H1 (cell line): ENCODE measurements at regions not wholly inside any gene's neighbourhood (a gene's known extent, or its start where the extent isn't known, plus 50 kb on each side); places are given as distances from the start of the nearest gene placed in this dataset.

Experiments
- CTCF ChIA-PET: fragments of 300-600 bp; sonication (Branson Sonifier 250); formaldehyde crosslinking; loops from one replicate; lab custom pipeline; 2021; ENCODE audit not compliant: partially characterized antibody; lab: Charles Lee
- POLR2A ChIA-PET: fragments of 300-600 bp; sonication (Branson Sonifier 250); formaldehyde crosslinking; loops from one replicate; lab custom pipeline; 2021; ENCODE audit warnings: inconsistent platforms; ENCODE audit not compliant: partially characterized antibody; lab: Charles Lee
- DNase-seq, 2 experiments: peaks; one replicate each; pipeline versions ENCODE4 v3.0.0 to v3.0.0-alpha.2; 2010 to 2022; ENCODE audit warnings: low spot score in 2 of 2, low read depth in 1 of 2, mixed read lengths in 1 of 2
- FAIRE-seq: peaks from 2 replicates; lab custom pipeline; 2011; peaks lifted over from hg19 to GRCh38; lab: Jason Lieb, UNC
- H2AFZ ChIP-seq: 2 replicates; pipeline ENCODE4 v1.8.1; 2012; ENCODE audit warnings: low read length, inconsistent platforms
- H2AK5ac ChIP-seq: 2 replicates; pipeline ENCODE4 v1.6.1; 2013; ENCODE audit warnings: low read depth, low read length
- H2BK120ac ChIP-seq: replicated peaks from 2 replicates; pipeline ENCODE3; 2013; ENCODE audit warnings: low read depth, low read length, inconsistent platforms
- H2BK12ac ChIP-seq: 2 replicates; pipeline ENCODE4 v1.6.1; 2013; ENCODE audit warnings: low read depth, low read length
- H2BK15ac ChIP-seq: 2 replicates; pipeline ENCODE4 v1.6.1; 2013; ENCODE audit warnings: low read length
- H2BK20ac ChIP-seq: 2 replicates; pipeline ENCODE4 v1.6.1; 2013; ENCODE audit warnings: low read length
- H2BK5ac ChIP-seq: 2 replicates; pipeline ENCODE4 v1.6.1; 2013; ENCODE audit warnings: low read depth, low read length
- H3K14ac ChIP-seq: 2 replicates; pipeline ENCODE4 v1.6.1; 2013; ENCODE audit warnings: inconsistent platforms; ENCODE audit not compliant: insufficient read length
- H3K18ac ChIP-seq: 2 replicates; pipeline ENCODE4 v1.6.1; 2013; ENCODE audit warnings: low read length; ENCODE audit errors: extremely low read depth
- H3K23ac ChIP-seq: 2 replicates; pipeline ENCODE4 v1.6.1; 2013; ENCODE audit warnings: inconsistent platforms; ENCODE audit not compliant: insufficient read length
- H3K23me2 ChIP-seq: 2 replicates; pipeline ENCODE4 v1.6.1; 2013; ENCODE audit warnings: low read depth, low read length
- H3K27ac ChIP-seq: 2 replicates; pipeline ENCODE4 v1.6.1; 2011; ENCODE audit warnings: low read depth, low read length, inconsistent platforms
- H3K27me3 ChIP-seq, 4 experiments: replicated peaks in 1 of 4; 1 replicate in 1 of 4; 2 replicates in 3 of 4; pipeline versions ENCODE4 v1.6.1 to v1.8.1; 2011 to 2013; ENCODE audit warnings: low read length in 3 of 4, mild to moderate bottlenecking in 3 of 4, inconsistent platforms in 2 of 4, mixed read lengths in 2 of 4, moderate library complexity in 1 of 4; ENCODE audit not compliant: control insufficient read depth in 3 of 4, insufficient read depth in 3 of 4; ENCODE audit errors: extremely low read depth in 1 of 4
- H3K36me3 ChIP-seq, 4 experiments: 2 replicates each; pipeline versions ENCODE4 v1.6.1 to v1.8.1; 2011 to 2013; ENCODE audit warnings: mild to moderate bottlenecking in 4 of 4, low read length in 3 of 4, moderate library complexity in 2 of 4, control low read depth in 1 of 4, inconsistent platforms in 1 of 4; ENCODE audit not compliant: insufficient read depth in 4 of 4, control insufficient read depth in 2 of 4
- H3K4ac ChIP-seq: replicated peaks from 2 replicates; pipeline ENCODE3; 2013; ENCODE audit warnings: low read length, low read depth, mixed read lengths, inconsistent platforms; ENCODE audit not compliant: insufficient read length
- H3K4me1 ChIP-seq, 4 experiments: replicated peaks in 1 of 4; 1 replicate in 1 of 4; 2 replicates in 3 of 4; pipeline versions ENCODE4 v1.6.1 to v1.8.1; 2011 to 2013; ENCODE audit warnings: low read length in 3 of 4, inconsistent platforms in 2 of 4, mixed read lengths in 1 of 4; ENCODE audit not compliant: insufficient read depth in 4 of 4, control insufficient read depth in 3 of 4
- H3K4me2 ChIP-seq, 2 experiments: 2 replicates each; pipeline versions ENCODE4 v1.6.1 to v1.8.1; 2011 to 2013; ENCODE audit warnings: low read depth in 2 of 2, low read length in 2 of 2, control low read depth in 1 of 2, inconsistent platforms in 1 of 2, mild to moderate bottlenecking in 1 of 2; ENCODE audit not compliant: insufficient read depth in 1 of 2
- H3K4me3 ChIP-seq, 4 experiments: fragments of 200-600, 300-600 bp in 1 of 4; sonication (generic), shearing (Covaris generic), sonication (Bioruptor Twin) in 1 of 4; 2 replicates each; pipeline versions ENCODE4 v1.5.1 to v1.8.1; 2011 to 2016; ENCODE audit warnings: low read length in 4 of 4, low read depth in 3 of 4, control low read depth in 2 of 4, inconsistent platforms in 2 of 4, mild to moderate bottlenecking in 2 of 4, mixed read lengths in 1 of 4, moderate library complexity in 1 of 4; ENCODE audit not compliant: insufficient read depth in 2 of 4; ENCODE audit errors: extremely low read depth in 1 of 4
- H3K56ac ChIP-seq: replicated peaks from 2 replicates; pipeline ENCODE3; 2013; ENCODE audit warnings: low read depth, mild to moderate bottlenecking, mixed read lengths, low read length, inconsistent platforms; ENCODE audit not compliant: insufficient read length
- H3K79me1 ChIP-seq: 2 replicates; pipeline ENCODE4 v1.6.1; 2013; ENCODE audit warnings: low read depth, low read length, control low read depth
- H3K79me2 ChIP-seq, 2 experiments: 2 replicates each; pipeline versions ENCODE4 v1.6.1 to v1.8.1; 2012 to 2013; ENCODE audit warnings: low read length in 2 of 2, mild to moderate bottlenecking in 2 of 2, inconsistent platforms in 1 of 2; ENCODE audit not compliant: insufficient read depth in 2 of 2, control insufficient read depth in 1 of 2
- H3K9ac ChIP-seq, 4 experiments: replicated peaks in 1 of 4; 1 replicate in 1 of 4; 2 replicates in 3 of 4; pipeline versions ENCODE4 v1.6.1 to v1.8.1; 2011 to 2013; ENCODE audit warnings: low read depth in 3 of 4, low read length in 3 of 4, control low read depth in 2 of 4, mild to moderate bottlenecking in 2 of 4, moderate library complexity in 2 of 4, inconsistent platforms in 1 of 4; ENCODE audit errors: extremely low read depth in 1 of 4
- H3K9me3 ChIP-seq, 2 experiments: 2 replicates each; pipeline versions ENCODE4 v1.6.1 to v1.8.1; 2012 to 2013; ENCODE audit warnings: mild to moderate bottlenecking in 2 of 2, moderate library complexity in 2 of 2, control low read depth in 1 of 2, inconsistent platforms in 1 of 2, low read depth in 1 of 2, low read length in 1 of 2, mixed read lengths in 1 of 2; ENCODE audit not compliant: insufficient read depth in 2 of 2
- H4K20me1 ChIP-seq, 2 experiments: replicated peaks in 1 of 2; 2 replicates each; pipeline versions ENCODE3 to v1.8.1; 2011 to 2013; ENCODE audit warnings: inconsistent platforms in 2 of 2, low read length in 2 of 2, mild to moderate bottlenecking in 1 of 2; ENCODE audit not compliant: insufficient read depth in 2 of 2, control insufficient read depth in 1 of 2
- H4K5ac ChIP-seq: 2 replicates; pipeline ENCODE4 v1.6.1; 2013; ENCODE audit warnings: low read length, low read depth, mixed read lengths, inconsistent platforms; ENCODE audit not compliant: insufficient read length
- H4K8ac ChIP-seq: 2 replicates; pipeline ENCODE4 v1.8.0; 2013; ENCODE audit warnings: mild to moderate bottlenecking, moderate library complexity, low read length, inconsistent platforms; ENCODE audit not compliant: insufficient read depth; ENCODE audit errors: extremely low read depth
- H4K91ac ChIP-seq: replicated peaks from 2 replicates; pipeline ENCODE3; 2013; ENCODE audit warnings: low read length, mixed read lengths, inconsistent platforms; ENCODE audit not compliant: insufficient read length
- BACH1 ChIP-seq: IDR thresholded peaks from 2 replicates; pipeline ENCODE4 v1.6.1; 2012; ENCODE audit warnings: low read length, improper control_type of control experiment
- CREB1 ChIP-seq: IDR thresholded peaks from 2 replicates; pipeline ENCODE4 v1.6.1; 2012; ENCODE audit warnings: inconsistent platforms
- JUND ChIP-seq: IDR thresholded peaks from 2 replicates; pipeline ENCODE4 v1.6.1; 2011; ENCODE audit warnings: mild to moderate bottlenecking, improper control_type of control experiment, low read length
- KDM1A ChIP-seq: fragments of 200-600, 300-600 bp; sonication (generic); IDR thresholded peaks from 2 replicates; pipeline ENCODE4 v1.7.1; 2016; ENCODE audit warnings: mild to moderate bottlenecking, low read length, borderline replicate concordance
- POU5F1 ChIP-seq: IDR thresholded peaks from 2 replicates; pipeline ENCODE4 v1.6.1; 2011; ENCODE audit warnings: low read depth, mild to moderate bottlenecking, low read length, moderate library complexity
- RBBP5 ChIP-seq: IDR thresholded peaks from 2 replicates; pipeline ENCODE4 v1.7.1; 2012; ENCODE audit warnings: low read depth, mild to moderate bottlenecking, inconsistent platforms, low read length, moderate library complexity, borderline replicate concordance
- TCF12 ChIP-seq: IDR thresholded peaks from 2 replicates; pipeline ENCODE4 v1.6.1; 2011; ENCODE audit warnings: low read depth, mild to moderate bottlenecking, low read length
- WGBS, 2 experiments: shearing (Covaris generic) in 1 of 2; methylation state at CpG; one replicate each; pipeline versions ENCODE4 v1.1.6 to v1.1.7; 2013 to 2015; ENCODE audit warnings: low lambda C conversion rate in 2 of 2, mixed read lengths in 2 of 2, inconsistent platforms in 1 of 2, low coverage in 1 of 2, missing lambda C conversion rate in 1 of 2; ENCODE audit not compliant: insufficient replicate concordance in 2 of 2, insufficient coverage in 1 of 2, insufficient read length in 1 of 2; ENCODE audit errors: extremely low coverage in 1 of 2, missing lambda C conversion rate in 1 of 2; 5-methylcytosine and 5-hydroxymethylcytosine counted together

DNA sequence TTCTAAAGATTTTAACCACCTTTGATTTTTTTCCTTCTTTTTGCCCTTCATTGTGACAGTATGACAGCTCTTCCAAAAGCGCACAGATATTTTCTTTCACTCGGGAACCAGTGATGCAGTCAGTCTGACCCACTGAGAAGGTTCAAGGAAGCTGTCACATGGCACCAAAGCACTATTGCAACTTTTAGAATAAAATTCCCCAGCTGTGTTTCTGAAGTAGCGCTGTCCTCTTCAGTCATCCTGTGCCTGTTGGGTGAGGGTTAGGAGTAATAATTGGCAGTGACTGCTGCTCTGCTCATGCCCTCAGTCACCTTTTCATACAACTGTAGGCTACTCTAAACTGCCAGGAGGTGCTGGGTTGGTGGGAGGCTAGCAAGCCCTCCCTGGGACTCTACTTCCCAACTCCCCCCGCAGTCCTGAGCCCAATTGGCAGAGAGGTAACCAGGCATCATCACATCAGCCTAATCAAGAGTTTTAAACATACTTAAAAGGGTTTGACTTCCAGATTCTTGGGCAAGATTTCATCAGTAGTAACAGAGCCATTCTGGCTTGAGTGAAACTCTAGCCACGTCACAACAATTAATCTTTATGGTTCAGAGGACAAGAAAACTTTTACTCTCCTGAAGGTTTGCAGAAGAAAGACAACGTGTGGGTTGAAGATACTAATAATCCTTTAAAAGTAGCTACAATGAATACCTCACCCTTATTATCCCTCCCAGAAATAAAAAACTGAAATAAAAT lies 473.3 kb downstream of the FBXO15 start:
- FAIRE-seq (no peak), DNase-seq (no peak)
- no peaks in the 10 kb centered on the region for H3K79me2 ChIP-seq
- H2BK12ac ChIP-seq: no peak overlapping the region
- H3K9ac ChIP-seq: no peak overlapping the region
- no peak overlapping the region for H3K14ac ChIP-seq
- TF ChIP-seq KDM1A: no peak
- TF ChIP-seq RBBP5: no peak
- no peak for TF ChIP-seq CREB1
- TF ChIP-seq TCF12: no peak
- no peak for TF ChIP-seq POU5F1
- no peak for TF ChIP-seq JUND
- no peak for TF ChIP-seq BACH1
- H4K5ac ChIP-seq: no peak overlapping the region
- H2AK5ac ChIP-seq: no peak overlapping the region
- no peak overlapping the region for H2AFZ ChIP-seq
- H3K27me3 ChIP-seq: no peaks in the 10 kb centered on the region
- H3K4me1 ChIP-seq: no peaks in the 10 kb centered on the region
- no peak overlapping the region for H3K23ac ChIP-seq
- no peak overlapping the region for H2BK20ac ChIP-seq
- H4K8ac ChIP-seq: no peak overlapping the region
- no peak overlapping the region for H2BK5ac ChIP-seq
- 90% methylated on average over 6 of the region's 6 CpGs; no CpG with 5 or more reads in 1 of the 2 experiments for WGBS, 2 experiments
- POLR2A ChIA-PET: no interaction called here
- H3K4me3 ChIP-seq: no peak overlapping the region
- CTCF ChIA-PET: interaction anchor here (0.7 kb wide), 1 partner anchor 66 kb away, joined by 3 read pairs; no protein-coding TSS in a partner anchor
- no peaks in the 10 kb centered on the region for H3K36me3 ChIP-seq
- H3K18ac ChIP-seq: no peak overlapping the region
- peaks cover 5% of the 10 kb centered on the region; the same call in 1 of the 2 replicates for H3K23me2 ChIP-seq
- H3K9me3 ChIP-seq: no peaks in the 10 kb centered on the region
- H4K91ac ChIP-seq: no peak overlapping the region
- H3K56ac ChIP-seq: no peak overlapping the region
- H3K4ac ChIP-seq: no peak overlapping the region
- no peaks in the 10 kb centered on the region for H4K20me1 ChIP-seq
- no peak overlapping the region for H3K4me2 ChIP-seq
- H3K79me1 ChIP-seq: no peaks in the 10 kb centered on the region
- no peak overlapping the region for H3K27ac ChIP-seq
- no peak overlapping the region for H2BK15ac ChIP-seq
- no peak overlapping the region for H2BK120ac ChIP-seq
